Epithelial cell of esophagus (primary cell): ENCODE measurements at regions not wholly inside any gene's neighbourhood (a gene's known extent, or its start where the extent isn't known, plus 50 kb on each side); places are given as distances from the start of the nearest gene placed in this dataset.

Experiments
- DNase-seq: peaks from one replicate; pipeline ENCODE4 v3.0.0; 2010; ENCODE audit warnings: low read depth
- H3K4me3 ChIP-seq: 2 replicates; pipeline ENCODE4 v1.5.1; 2011; ENCODE audit warnings: mild to moderate bottlenecking, low read length, control low read depth
- CTCF ChIP-seq: IDR thresholded peaks from 2 replicates; pipeline ENCODE4 v1.5.1; 2011; ENCODE audit warnings: low read depth, mild to moderate bottlenecking, low read length, control low read depth, inconsistent platforms; ENCODE audit not compliant: insufficient read depth; ENCODE audit errors: missing control alignments

- H3K4me3 ChIP-seq = no peak overlapping the region
- TF ChIP-seq CTCF = no peak
- no peak for DNase-seq
Measured at GRCh38 chr12:65637150-65637549, 187.1 kb upstream of the HMGA2 start.

- no peak for TF ChIP-seq CTCF
- DNase-seq = peak; percentile 70
- no peak overlapping the region for H3K4me3 ChIP-seq
Measured at GRCh38 chr12:65637774-65638173, 186.5 kb upstream of the HMGA2 start.

GRCh38 chr12:65638324-65638723 is 186.0 kb upstream of the HMGA2 start:
- no peak overlapping the region for H3K4me3 ChIP-seq
- TF ChIP-seq CTCF = no peak
- no peak for DNase-seq

- no peak for DNase-seq
- no peak overlapping the region for H3K4me3 ChIP-seq
- no peak for TF ChIP-seq CTCF
Measured at GRCh38 chr12:65640489-65640901, 183.8 kb upstream of the HMGA2 start.

- H3K4me3 ChIP-seq = no peak overlapping the region
- no peak for TF ChIP-seq CTCF
- no peak for DNase-seq
Measured at GRCh38 chr12:65642061-65642661, 182.1 kb upstream of the HMGA2 start.

GRCh38 chr12:65643171-65643570 is 181.1 kb upstream of the HMGA2 start:
- no peak overlapping the region for H3K4me3 ChIP-seq
- TF ChIP-seq CTCF = no peak
- DNase-seq = no peak
